HL-60/S4 (cell line): ENCODE measurements at regions not wholly inside any gene's neighbourhood (a gene's known extent, or its start where the extent isn't known, plus 50 kb on each side); places are given as distances from the start of the nearest gene placed in this dataset.

ENCODE experiments used
- in situ Hi-C: fragments of 300-500 bp; cut with MboI; formaldehyde crosslinking; loops from 2 replicates; pipeline ENCODE4 v1.14.3; 2022; ENCODE audit warnings: low sequenced_read_pairs

DNA sequence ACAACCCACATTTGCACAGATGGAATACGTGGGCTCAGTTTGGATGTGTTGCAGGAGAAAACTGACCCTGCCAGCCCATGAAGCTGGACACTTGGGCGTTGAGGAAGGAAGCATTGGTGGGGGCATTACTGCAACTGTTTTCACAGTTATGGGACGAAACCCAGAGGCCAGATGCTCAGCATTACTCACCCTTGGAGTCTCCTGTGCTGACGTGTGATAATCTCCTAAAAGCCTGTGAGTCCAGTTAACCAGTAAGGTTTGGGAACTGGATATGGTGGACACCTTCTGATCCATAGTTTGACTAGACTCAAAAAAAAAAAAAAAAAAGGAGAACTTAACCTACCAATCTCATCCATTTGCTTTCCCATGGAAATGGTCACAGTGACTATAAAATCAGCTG, 52.8 kb upstream of the EGLN3 start:
- in situ Hi-C loops: no loop called here

DNA sequence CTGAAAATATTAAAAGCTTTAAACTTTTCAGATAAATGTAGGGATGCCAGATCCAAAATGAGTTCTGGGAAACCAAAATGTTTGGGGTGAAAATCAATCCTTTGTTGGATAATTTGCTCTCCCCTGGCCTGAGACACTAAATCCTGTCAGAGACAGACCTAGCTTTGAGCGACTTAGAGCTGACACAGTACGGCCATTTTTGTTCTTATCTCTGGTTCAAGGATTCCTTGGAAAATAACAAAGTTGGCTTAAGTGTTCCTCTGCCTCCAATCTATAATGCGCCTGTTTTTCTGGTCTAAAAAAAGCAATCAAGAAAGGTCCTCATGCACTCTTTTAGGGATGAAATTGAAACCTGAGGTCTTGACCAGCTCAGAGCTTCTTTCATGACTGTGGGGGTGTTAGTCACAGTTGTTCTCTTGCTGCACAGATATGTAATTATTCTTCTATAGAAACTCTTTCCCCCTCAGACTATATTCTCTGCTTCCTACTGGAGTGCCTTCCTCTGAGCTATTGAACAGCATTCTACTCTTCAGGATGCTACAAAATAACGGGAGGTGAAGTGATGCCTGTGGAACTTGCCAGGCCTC, 52.3 kb upstream of the EGLN3 start:
- in situ Hi-C loops: no loop called here
